EL (cell line): ENCODE measurements at regions not wholly inside any gene's neighbourhood (a gene's known extent, or its start where the extent isn't known, plus 50 kb on each side); places are given as distances from the start of the nearest gene placed in this dataset.
"Not testable (repeated sequence)": the region's sequence is repeated elsewhere in the genome, so short reads cannot be mapped to it uniquely, and the experiment has no call there.

ENCODE experiments used
- DNase-seq: peaks from one replicate; pipeline ENCODE4 v3.0.0-alpha.2; 2016

- no peak for DNase-seq
Observed at GRCh38 chr12:32010631-32011336, 51.6 kb downstream of the RESF1 start.

GRCh38 chr12:32012249-32012785 lies 53.1 kb downstream of the RESF1 start:
- no peak for DNase-seq

GRCh38 chr12:32015036-32015435 lies 55.8 kb downstream of the RESF1 start:
- DNase-seq: no peak

- DNase-seq: no peak
Observed at GRCh38 chr12:32016680-32017482, 57.7 kb downstream of the RESF1 start.

GRCh38 chr12:32021346-32021773 lies 62.1 kb downstream of the RESF1 start:
- DNase-seq: no peak

- not testable (repeated sequence) for DNase-seq
Observed at GRCh38 chr12:32022387-32022786, 63.2 kb downstream of the RESF1 start.

GRCh38 chr12:32023861-32024260 lies 64.6 kb downstream of the RESF1 start:
- DNase-seq: not testable (repeated sequence)

- DNase-seq: no peak
Observed at GRCh38 chr12:32024884-32025592, 65.8 kb downstream of the RESF1 start.

GRCh38 chr12:32025906-32026305 lies 66.7 kb downstream of the RESF1 start:
- no peak for DNase-seq

GRCh38 chr12:32027684-32028365 lies 68.6 kb downstream of the RESF1 start:
- DNase-seq: no peak

- no peak for DNase-seq
Observed at GRCh38 chr12:32030151-32030550, 70.9 kb downstream of the RESF1 start.

- DNase-seq: no peak
Observed at GRCh38 chr12:32030676-32031075, 71.5 kb downstream of the RESF1 start.

- DNase-seq: no peak
Observed at GRCh38 chr12:32031109-32031508, 71.9 kb downstream of the RESF1 start.

GRCh38 chr12:32032205-32032810 lies 73.1 kb downstream of the RESF1 start:
- DNase-seq: peak; percentile 19

GRCh38 chr12:32033406-32033805 lies 73.2 kb upstream of the BICD1 start:
- no peak for DNase-seq

- no peak for DNase-seq
Observed at GRCh38 chr12:32034045-32034444, 72.6 kb upstream of the BICD1 start.

- no peak for DNase-seq
Observed at GRCh38 chr12:32036477-32037263, 70.0 kb upstream of the BICD1 start.

- no peak for DNase-seq
Observed at GRCh38 chr12:32039347-32039746, 67.3 kb upstream of the BICD1 start.

- DNase-seq: no peak
Observed at GRCh38 chr12:32039917-32040575, 66.6 kb upstream of the BICD1 start.

GRCh38 chr12:32043928-32044549 lies 62.6 kb upstream of the BICD1 start:
- no peak for DNase-seq
